ENCODE measurements at regions not wholly inside any gene's neighbourhood (a gene's known extent, or its start where the extent isn't known, plus 50 kb on each side); places are given as distances from the start of the nearest gene placed in this dataset.

GRCh38 chr16:49910541-49911071, 54.7 kb upstream of the ZNF423 start:
- no peak for DNase-seq

- DNase-seq = no peak
Measured at GRCh38 chr16:49911430-49911829, 55.5 kb upstream of the ZNF423 start.

- no peak for DNase-seq
Measured at GRCh38 chr16:49912721-49913120, 56.8 kb upstream of the ZNF423 start.

- DNase-seq = no peak
Measured at GRCh38 chr16:49913720-49914119, 57.8 kb upstream of the ZNF423 start.

- no peak for DNase-seq
Measured at GRCh38 chr16:49914657-49915056, 58.7 kb upstream of the ZNF423 start.

- no peak for DNase-seq
Measured at GRCh38 chr16:49918257-49918656, 62.3 kb upstream of the ZNF423 start.

GRCh38 chr16:49919327-49919726, 63.4 kb upstream of the ZNF423 start:
- DNase-seq = no peak

GRCh38 chr16:49920397-49920796, 64.5 kb upstream of the ZNF423 start:
- DNase-seq = no peak

GRCh38 chr16:49921106-49921505, 65.2 kb upstream of the ZNF423 start:
- DNase-seq = no peak

- DNase-seq = peak; percentile 65
Measured at GRCh38 chr16:49921791-49922456, 66.0 kb upstream of the ZNF423 start.

- no peak for DNase-seq
Measured at GRCh38 chr16:49923411-49923810, 67.5 kb upstream of the ZNF423 start.

GRCh38 chr16:49924078-49924477, 68.2 kb upstream of the ZNF423 start:
- DNase-seq = no peak

- DNase-seq = no peak
Measured at GRCh38 chr16:49926941-49927340, 71.0 kb upstream of the ZNF423 start.

- DNase-seq = no peak
Measured at GRCh38 chr16:49928176-49929041, 72.5 kb upstream of the ZNF423 start.

GRCh38 chr16:49929626-49930025, 73.7 kb upstream of the ZNF423 start:
- DNase-seq = no peak

GRCh38 chr16:49930841-49931240, 74.9 kb upstream of the ZNF423 start:
- DNase-seq = no peak

- DNase-seq = no peak
Measured at GRCh38 chr16:49931266-49931665, 75.4 kb upstream of the ZNF423 start.

- no peak for DNase-seq
Measured at GRCh38 chr16:49931916-49932315, 76.0 kb upstream of the ZNF423 start.

GRCh38 chr16:49932434-49932833, 76.5 kb upstream of the ZNF423 start:
- DNase-seq = no peak

- no peak for DNase-seq
Measured at GRCh38 chr16:49932946-49933345, 77.0 kb upstream of the ZNF423 start.

- no peak for DNase-seq
Measured at GRCh38 chr16:49936791-49937190, 80.9 kb upstream of the ZNF423 start.

- DNase-seq = no peak
Measured at GRCh38 chr16:49937886-49938285, 82.0 kb upstream of the ZNF423 start.

GRCh38 chr16:49939495-49939894, 83.6 kb upstream of the ZNF423 start:
- DNase-seq = no peak

Data from NCI-H2171 (cell line).